A673 (cell line): ENCODE measurements at regions not wholly inside any gene's neighbourhood (a gene's known extent, or its start where the extent isn't known, plus 50 kb on each side); places are given as distances from the start of the nearest gene placed in this dataset.

Source experiments
- BruUV-seq: library from RNA; stranded (reverse); fragments of 400-500 nt; replicated peaks from 2 replicates; lab custom pipeline; 2021; lab: Mats Ljungman, UMichigan
- CTCF ChIA-PET: fragments of 300-600 bp; sonication (Branson Sonifier 250); formaldehyde crosslinking; loops from one replicate; lab custom pipeline; 2022; ENCODE audit warnings: antibody characterized with exemption; lab: Charles Lee
- POLR2A ChIA-PET: fragments of 300-600 bp; sonication (Branson Sonifier 250); formaldehyde crosslinking; loops from one replicate; lab custom pipeline; 2022; ENCODE audit warnings: antibody characterized with exemption; ENCODE audit not compliant: low non-redundant PET; lab: Charles Lee
- DNase-seq: peaks from one replicate; pipeline ENCODE4 v3.0.0-alpha.2; 2015; ENCODE audit warnings: low spot score
- H3K27ac ChIP-seq: fragments of 200-600 bp; sonication (generic); 2 replicates; pipeline ENCODE4 v1.5.1; 2016; ENCODE audit warnings: mixed run types, low read depth, mild to moderate bottlenecking, mixed read lengths, antibody characterized with exemption, low read length; ENCODE audit not compliant: poor library complexity, severe bottlenecking
- H3K27me3 ChIP-seq: fragments of 200-600 bp; sonication (generic); replicated peaks from 2 replicates; pipeline ENCODE4 v1.6.1; 2017; ENCODE audit warnings: mixed run types, low read depth, mild to moderate bottlenecking, mixed read lengths, antibody characterized with exemption, low read length; ENCODE audit not compliant: insufficient read depth, poor library complexity
- H3K36me3 ChIP-seq: fragments of 200-600 bp; sonication (generic); 2 replicates; pipeline ENCODE4 v1.6.1; 2016; ENCODE audit warnings: mixed run types, mild to moderate bottlenecking, mixed read lengths, antibody characterized with exemption, low read length; ENCODE audit not compliant: insufficient read depth, poor library complexity, severe bottlenecking
- H3K4me1 ChIP-seq: fragments of 200-600 bp; sonication (generic); 2 replicates; pipeline ENCODE4 v1.6.1; 2017; ENCODE audit warnings: mixed run types, mild to moderate bottlenecking, mixed read lengths, antibody characterized with exemption, low read length; ENCODE audit not compliant: insufficient read depth, poor library complexity, severe bottlenecking
- H3K4me3 ChIP-seq: fragments of 200-600 bp; sonication (generic); 2 replicates; pipeline ENCODE4 v1.5.1; 2016; ENCODE audit warnings: low read depth, mixed run types, mild to moderate bottlenecking, mixed read lengths, low read length; ENCODE audit not compliant: poor library complexity, severe bottlenecking
- H3K9me3 ChIP-seq: fragments of 200-600 bp; sonication (generic); 2 replicates; pipeline ENCODE4 v1.6.1; 2016; ENCODE audit warnings: mixed run types, low read depth, mild to moderate bottlenecking, mixed read lengths, antibody characterized with exemption, low read length; ENCODE audit not compliant: poor library complexity, severe bottlenecking
- EZH2 ChIP-seq: fragments of 200-600 bp; sonication (generic); IDR thresholded peaks from 2 replicates; pipeline ENCODE4 v1.6.1; 2017; ENCODE audit warnings: borderline replicate concordance, low read depth, mild to moderate bottlenecking, mixed read lengths, antibody characterized with exemption, low read length; ENCODE audit not compliant: poor library complexity, severe bottlenecking
- intact Hi-C: fragments of 100-400 bp; cut with micrococcal nuclease; formaldehyde crosslinking; loops from one replicate; pipeline ENCODE4 v1.10.0; 2022; ENCODE audit not compliant: unreplicated experiment
- TF ChIP-seq, protein P1 (sequence below): fragments of 300-800, 200-600 bp; sonication (generic); conservative IDR thresholded peaks from 2 replicates; pipeline ENCODE4 v1.5.1; 2017; ENCODE audit warnings: low read depth, mild to moderate bottlenecking, antibody characterized with exemption, low read length, moderate library complexity, mixed read lengths

DNA sequence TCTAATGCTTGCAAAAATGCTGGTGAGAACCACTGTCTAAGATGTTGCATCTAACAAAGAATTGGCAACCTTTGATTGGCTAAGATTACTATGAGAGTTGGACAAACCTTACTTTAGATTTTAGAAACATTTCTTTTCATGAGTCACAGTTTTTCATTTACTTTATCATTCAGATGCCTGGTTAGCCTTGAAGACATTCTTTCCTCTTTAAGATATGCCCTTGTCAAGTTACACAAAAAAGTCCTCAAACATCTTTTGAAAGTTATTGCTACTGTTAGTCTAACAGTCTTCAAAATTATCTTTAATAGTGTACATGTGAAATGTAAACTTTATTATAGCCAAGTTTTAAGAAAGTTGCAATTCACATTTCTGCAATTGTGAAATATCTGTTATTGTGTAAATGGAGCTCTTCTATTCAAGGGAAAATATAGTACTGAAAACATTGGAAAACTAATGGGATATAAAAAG lies 276.3 kb downstream of the RND3 start:
- POLR2A ChIA-PET: no interaction called here
- CTCF ChIA-PET: no interaction called here
- intact Hi-C loops: no loop called here
- Histone ChIP-seq H3K27me3 (no peaks in the 10 kb centered on the region), H3K36me3 (no peaks in the 10 kb centered on the region), H3K4me1 (peaks cover 6% of the 10 kb centered on the region), H3K4me3 (no peak overlapping the region), H3K9me3 (no peaks in the 10 kb centered on the region), H3K27ac (no peak overlapping the region)
- DNase-seq: no peak
- BruUV-seq: no TSS peak
- TF ChIP-seq, protein P1, sequence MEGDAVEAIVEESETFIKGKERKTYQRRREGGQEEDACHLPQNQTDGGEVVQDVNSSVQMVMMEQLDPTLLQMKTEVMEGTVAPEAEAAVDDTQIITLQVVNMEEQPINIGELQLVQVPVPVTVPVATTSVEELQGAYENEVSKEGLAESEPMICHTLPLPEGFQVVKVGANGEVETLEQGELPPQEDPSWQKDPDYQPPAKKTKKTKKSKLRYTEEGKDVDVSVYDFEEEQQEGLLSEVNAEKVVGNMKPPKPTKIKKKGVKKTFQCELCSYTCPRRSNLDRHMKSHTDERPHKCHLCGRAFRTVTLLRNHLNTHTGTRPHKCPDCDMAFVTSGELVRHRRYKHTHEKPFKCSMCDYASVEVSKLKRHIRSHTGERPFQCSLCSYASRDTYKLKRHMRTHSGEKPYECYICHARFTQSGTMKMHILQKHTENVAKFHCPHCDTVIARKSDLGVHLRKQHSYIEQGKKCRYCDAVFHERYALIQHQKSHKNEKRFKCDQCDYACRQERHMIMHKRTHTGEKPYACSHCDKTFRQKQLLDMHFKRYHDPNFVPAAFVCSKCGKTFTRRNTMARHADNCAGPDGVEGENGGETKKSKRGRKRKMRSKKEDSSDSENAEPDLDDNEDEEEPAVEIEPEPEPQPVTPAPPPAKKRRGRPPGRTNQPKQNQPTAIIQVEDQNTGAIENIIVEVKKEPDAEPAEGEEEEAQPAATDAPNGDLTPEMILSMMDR: no peak
- TF ChIP-seq EZH2: no peak

DNA sequence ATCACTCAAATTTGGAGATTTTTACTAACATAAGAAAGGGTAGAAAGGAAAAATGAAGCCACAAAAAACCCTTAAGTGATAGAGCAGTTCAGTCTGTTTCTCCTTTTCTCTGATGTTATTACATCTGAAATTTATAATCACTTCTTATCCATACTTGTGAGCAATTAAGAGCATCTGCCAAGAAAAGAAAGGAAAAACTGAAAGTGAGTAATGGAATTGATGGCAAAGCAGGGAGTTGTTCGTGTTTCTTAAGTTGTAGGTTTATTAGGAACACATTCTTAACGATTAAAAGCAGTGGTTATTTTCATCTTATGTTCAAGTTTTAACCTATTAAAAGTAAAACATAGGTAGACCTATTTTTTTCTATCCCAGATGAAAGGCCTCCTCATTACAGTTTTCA lies 277.7 kb downstream of the RND3 start:
- Histone ChIP-seq H3K27ac (no peak overlapping the region), H3K9me3 (no peaks in the 10 kb centered on the region), H3K27me3 (no peaks in the 10 kb centered on the region), H3K4me1 (peaks cover 7% of the 10 kb centered on the region), H3K4me3 (no peak overlapping the region), H3K36me3 (no peaks in the 10 kb centered on the region)
- intact Hi-C loops: no loop called here
- CTCF ChIA-PET: no interaction called here
- no peak for DNase-seq
- BruUV-seq: no TSS peak
- TF ChIP-seq, protein P1: no peak
- no peak for TF ChIP-seq EZH2
- POLR2A ChIA-PET: no interaction called here

- H3K36me3 ChIP-seq: no peaks in the 10 kb centered on the region
- CTCF ChIA-PET: no interaction called here
- no peak for DNase-seq
- peaks cover 14% of the 10 kb centered on the region for H3K4me1 ChIP-seq
- BruUV-seq: no TSS peak
- H3K27me3 ChIP-seq: no peaks in the 10 kb centered on the region
- H3K9me3 ChIP-seq: no peaks in the 10 kb centered on the region
- TF ChIP-seq, protein P1: no peak
- no peak for TF ChIP-seq EZH2
- intact Hi-C loops: no loop called here
- no peak overlapping the region for H3K27ac ChIP-seq
- POLR2A ChIA-PET: no interaction called here
- H3K4me3 ChIP-seq: no peak overlapping the region
Observed at GRCh38 chr2:150208689-150209088, 278.8 kb downstream of the RND3 start.
